ENCODE measurements at regions not wholly inside any gene's neighbourhood (a gene's known extent, or its start where the extent isn't known, plus 50 kb on each side); places are given as distances from the start of the nearest gene placed in this dataset.

DNA sequence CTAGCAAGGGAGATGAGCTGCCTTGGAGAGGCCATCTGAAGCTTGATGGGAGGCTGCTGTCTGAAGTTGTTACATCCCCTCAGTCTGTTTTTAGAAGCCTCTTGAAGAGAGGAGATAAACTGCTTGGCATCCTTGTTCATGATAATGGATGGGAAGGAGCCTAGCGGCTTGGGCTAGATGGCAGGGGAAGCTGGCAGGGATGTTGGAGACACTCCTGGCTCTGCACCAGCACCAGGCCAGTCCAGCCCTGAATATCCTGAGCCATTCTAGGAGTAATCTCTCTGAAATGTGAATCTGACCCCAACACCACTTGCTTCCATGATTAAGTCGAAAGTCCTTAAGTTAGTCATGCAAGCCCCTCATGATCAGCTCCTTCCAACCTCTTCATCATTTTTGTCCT, 310.5 kb downstream of the NSG2 start:
- TF ChIP-seq, protein P1, sequence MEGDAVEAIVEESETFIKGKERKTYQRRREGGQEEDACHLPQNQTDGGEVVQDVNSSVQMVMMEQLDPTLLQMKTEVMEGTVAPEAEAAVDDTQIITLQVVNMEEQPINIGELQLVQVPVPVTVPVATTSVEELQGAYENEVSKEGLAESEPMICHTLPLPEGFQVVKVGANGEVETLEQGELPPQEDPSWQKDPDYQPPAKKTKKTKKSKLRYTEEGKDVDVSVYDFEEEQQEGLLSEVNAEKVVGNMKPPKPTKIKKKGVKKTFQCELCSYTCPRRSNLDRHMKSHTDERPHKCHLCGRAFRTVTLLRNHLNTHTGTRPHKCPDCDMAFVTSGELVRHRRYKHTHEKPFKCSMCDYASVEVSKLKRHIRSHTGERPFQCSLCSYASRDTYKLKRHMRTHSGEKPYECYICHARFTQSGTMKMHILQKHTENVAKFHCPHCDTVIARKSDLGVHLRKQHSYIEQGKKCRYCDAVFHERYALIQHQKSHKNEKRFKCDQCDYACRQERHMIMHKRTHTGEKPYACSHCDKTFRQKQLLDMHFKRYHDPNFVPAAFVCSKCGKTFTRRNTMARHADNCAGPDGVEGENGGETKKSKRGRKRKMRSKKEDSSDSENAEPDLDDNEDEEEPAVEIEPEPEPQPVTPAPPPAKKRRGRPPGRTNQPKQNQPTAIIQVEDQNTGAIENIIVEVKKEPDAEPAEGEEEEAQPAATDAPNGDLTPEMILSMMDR (conservative IDR thresholded peaks at IDR 0.05; ENCODE audit: low read length): no peak
- no peak for TF ChIP-seq EZH2phosphoT487 (IDR thresholded peaks at IDR 0.05; ENCODE audit: borderline replicate concordance)

Data from Loucy (cell line).